AG10803 (cell line): ENCODE measurements at regions not wholly inside any gene's neighbourhood (a gene's known extent, or its start where the extent isn't known, plus 50 kb on each side); places are given as distances from the start of the nearest gene placed in this dataset.
A peak's percentile ranks its signal among the peaks of the same experiment; 100 is the strongest.

Source experiments
- DNase-seq: peaks from one replicate; pipeline ENCODE4 v3.0.0; 2010; ENCODE audit warnings: low read depth
- H3K4me3 ChIP-seq: 2 replicates; pipeline ENCODE4 v1.5.1; 2011; ENCODE audit warnings: mild to moderate bottlenecking, low read length, control low read depth
- CTCF ChIP-seq: conservative IDR thresholded peaks from 2 replicates; pipeline ENCODE4 v1.5.1; 2011; ENCODE audit warnings: mild to moderate bottlenecking, low read length, control low read depth, inconsistent platforms

DNA sequence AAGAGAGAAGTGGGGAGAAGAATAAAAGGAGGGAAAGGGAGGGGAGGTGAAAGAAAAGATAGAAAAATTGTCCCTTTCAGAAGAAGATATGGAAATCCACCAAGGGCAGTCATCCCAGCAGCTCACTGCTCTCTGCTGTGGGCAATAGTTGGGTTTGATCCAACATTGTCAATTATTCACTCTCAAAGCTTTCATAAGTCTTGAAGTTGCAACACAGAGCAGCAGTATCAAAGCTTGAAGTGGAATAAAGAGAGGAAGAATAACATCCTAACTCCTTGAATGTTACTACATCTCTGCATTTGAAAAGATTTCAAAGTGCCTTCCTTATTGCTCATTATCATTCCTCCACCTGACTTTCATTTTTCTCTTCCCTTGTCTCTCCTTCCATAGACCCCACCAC, 62.3 kb upstream of the HHIP start:
- TF ChIP-seq CTCF = no peak
- peak; percentile 41 for DNase-seq
- no peak overlapping the region for H3K4me3 ChIP-seq

GRCh38 chr4:144584428-144584827, 61.5 kb upstream of the HHIP start:
- no peak overlapping the region for H3K4me3 ChIP-seq
- no peak for TF ChIP-seq CTCF
- no peak for DNase-seq

DNA sequence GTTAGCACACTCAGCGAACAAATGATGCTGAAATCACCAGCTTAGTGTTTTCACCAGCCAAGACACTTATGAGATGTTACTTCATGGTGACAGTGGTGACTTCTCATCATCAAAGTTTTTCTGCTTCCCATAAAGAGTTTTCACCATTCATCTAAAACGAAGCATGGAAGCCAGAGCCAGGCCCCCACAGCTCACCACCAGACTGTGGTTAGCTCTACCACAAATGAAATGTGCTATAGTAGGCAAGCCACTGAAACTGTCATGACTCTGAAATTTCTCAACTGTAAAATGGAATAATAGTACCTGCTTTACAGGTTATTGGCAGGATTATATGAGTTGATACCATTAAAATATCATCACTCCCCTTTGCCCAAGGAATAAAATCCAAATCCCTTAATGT, 56.4 kb upstream of the HHIP start:
- no peak for DNase-seq
- TF ChIP-seq CTCF = no peak

DNA sequence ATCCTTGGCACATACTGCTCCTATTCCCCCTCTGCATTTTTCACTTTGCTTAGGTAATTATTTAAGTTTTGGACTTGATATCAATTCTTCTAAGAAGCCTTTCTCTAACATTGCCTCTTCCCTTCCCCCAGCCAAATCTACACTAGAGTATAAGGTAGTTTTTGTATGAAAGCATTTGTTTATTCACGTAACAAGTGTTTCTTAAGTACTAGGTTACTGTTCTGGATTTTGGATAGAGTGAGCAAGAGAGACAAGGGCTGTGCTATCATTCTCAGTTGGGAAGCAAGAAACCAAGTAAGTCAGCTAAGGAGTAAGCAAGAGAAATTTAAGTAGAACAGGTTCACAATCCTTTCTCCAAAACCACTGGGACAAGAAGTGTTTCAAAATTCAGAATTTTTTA, 55.9 kb upstream of the HHIP start:
- no peak for DNase-seq
- H3K4me3 ChIP-seq = no peak overlapping the region
- TF ChIP-seq CTCF = no peak

More for the DNA sequence above, 56.4 kb upstream of the HHIP start:
- no peak overlapping the region for H3K4me3 ChIP-seq

DNA sequence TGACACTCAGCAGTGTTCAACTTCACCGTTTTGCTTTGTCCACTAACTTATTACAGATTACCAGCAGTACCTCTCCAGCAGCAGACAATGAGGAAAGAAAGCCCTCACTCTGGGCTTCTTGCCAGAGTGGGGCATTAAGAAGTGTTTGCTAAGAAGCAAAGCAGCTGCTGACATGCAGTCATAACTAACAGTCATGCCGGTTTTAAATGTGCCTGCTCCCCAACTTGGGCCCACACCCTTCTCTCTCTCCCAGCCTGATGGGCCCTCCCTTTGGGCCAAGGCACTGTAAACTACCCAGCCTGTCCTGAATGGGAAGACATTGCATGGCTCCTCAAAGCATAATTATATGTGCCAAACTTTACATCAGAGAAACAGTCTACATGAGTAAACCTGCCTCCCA, 54.6 kb upstream of the HHIP start:
- no peak overlapping the region for H3K4me3 ChIP-seq
- TF ChIP-seq CTCF = no peak
- peak; percentile 73 for DNase-seq

- no peak for TF ChIP-seq CTCF
- no peak overlapping the region for H3K4me3 ChIP-seq
- no peak for DNase-seq
These were observed 53.7 kb upstream of the HHIP start for GRCh38 chr4:144592264-144592663.

GRCh38 chr4:144594471-144594986, 51.4 kb upstream of the HHIP start:
- no peak for TF ChIP-seq CTCF
- DNase-seq = no peak
- H3K4me3 ChIP-seq = no peak overlapping the region
